GM21723 (cell line): ENCODE measurements at regions not wholly inside any gene's neighbourhood (a gene's known extent, or its start where the extent isn't known, plus 50 kb on each side); places are given as distances from the start of the nearest gene placed in this dataset.

ENCODE experiments used
- ATAC-seq: cut with Tn5 transposase; IDR thresholded peaks from one replicate; pipeline ENCODE4 v1.9.1; 2021; ENCODE audit warnings: mild to moderate bottlenecking, moderate library complexity; ENCODE audit not compliant: unreplicated experiment

- no peak for ATAC-seq
These were observed 135.3 kb upstream of the RPS23 start for GRCh38 chr5:82413302-82414040.

DNA sequence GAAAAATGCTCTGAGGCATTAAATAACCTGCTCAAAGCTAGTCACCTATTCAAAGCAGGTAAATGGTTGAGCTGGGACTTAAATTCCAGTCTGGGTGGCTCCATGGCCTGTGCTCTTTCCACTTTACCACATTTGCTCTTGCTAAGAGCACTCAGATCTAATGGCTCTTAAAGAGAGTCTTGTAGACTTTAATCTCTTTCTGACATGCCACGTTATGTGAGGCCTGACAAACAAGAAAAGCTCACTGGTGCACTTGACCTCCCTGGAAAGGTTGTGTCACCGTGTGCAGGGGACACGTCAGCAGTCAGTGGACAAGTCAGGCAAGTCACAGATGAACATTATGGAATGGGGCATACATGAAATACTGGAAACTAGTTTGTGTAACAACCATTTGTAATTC, 129.9 kb upstream of the RPS23 start:
- no peak for ATAC-seq

GRCh38 chr5:82406205-82406773, 128.1 kb upstream of the RPS23 start:
- no peak for ATAC-seq

DNA sequence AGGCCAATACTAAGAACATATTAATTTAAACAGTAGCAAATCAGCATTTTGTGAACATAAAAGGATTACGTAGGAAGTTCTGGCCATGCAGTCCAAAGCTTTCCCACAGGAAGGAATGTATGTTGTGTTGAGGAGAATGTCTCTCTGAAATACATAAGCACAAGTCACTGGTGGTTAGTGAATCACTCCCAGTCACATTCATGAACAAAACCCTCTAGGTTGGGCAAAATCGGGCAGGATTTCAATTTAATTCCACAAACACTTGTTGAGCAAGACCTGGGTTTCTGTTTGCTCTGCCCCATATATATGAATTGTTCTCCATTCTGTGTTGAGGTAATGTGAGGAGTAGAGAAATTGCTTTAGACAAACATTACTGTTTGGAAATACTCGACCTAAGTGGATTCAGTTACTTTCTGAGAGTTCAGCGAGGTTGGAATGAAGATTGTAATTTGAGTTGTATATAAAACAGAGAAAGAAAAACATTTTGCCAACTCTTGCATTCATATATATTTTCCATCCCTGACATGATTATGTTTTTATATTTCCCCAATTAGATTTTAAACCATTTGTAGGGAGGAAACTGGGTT, 127.6 kb upstream of the RPS23 start:
- ATAC-seq: no peak

DNA sequence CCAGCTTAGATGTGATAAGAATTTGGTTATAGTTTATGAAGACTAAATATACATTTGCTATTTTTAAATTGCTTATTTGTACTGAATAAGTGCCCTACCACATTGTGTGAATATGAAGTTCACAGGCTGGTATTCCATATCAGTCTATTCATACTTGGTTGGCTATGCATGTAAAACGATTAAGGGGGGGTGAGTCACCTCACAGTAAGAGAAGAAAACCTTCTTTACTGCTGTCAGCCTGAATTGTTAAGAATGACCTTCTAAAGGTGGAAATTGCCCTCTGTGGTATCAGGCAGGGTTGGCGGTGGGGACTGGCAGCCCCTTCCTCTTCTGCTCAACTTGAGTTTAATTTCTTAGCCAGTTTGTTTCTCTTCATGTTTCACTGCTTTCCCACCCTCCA, 127.0 kb upstream of the RPS23 start:
- ATAC-seq: no peak

GRCh38 chr5:82404382-82404945, 126.3 kb upstream of the RPS23 start:
- ATAC-seq: no peak

- ATAC-seq: no peak
These were observed 125.6 kb upstream of the RPS23 start for GRCh38 chr5:82403724-82404123.

DNA sequence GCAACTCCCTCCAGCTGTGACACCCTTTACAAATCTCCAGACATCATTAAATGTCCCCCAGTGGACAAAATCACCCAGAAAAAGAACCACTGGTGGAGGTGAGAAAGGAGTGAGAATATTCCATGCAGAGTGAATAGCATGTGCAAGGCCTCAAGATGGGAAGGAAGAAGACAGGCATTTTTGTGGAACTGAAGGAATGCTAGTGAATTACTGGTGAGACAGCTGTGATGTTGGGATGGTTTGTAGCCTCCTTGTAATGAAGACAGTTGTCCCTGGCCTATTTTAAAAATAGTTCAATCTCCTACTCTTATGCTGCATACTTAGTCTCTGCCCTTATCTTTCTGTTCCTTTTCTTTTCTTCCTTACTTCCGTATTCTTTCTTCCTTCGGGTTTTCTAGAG, 124.9 kb upstream of the RPS23 start:
- no peak for ATAC-seq

DNA sequence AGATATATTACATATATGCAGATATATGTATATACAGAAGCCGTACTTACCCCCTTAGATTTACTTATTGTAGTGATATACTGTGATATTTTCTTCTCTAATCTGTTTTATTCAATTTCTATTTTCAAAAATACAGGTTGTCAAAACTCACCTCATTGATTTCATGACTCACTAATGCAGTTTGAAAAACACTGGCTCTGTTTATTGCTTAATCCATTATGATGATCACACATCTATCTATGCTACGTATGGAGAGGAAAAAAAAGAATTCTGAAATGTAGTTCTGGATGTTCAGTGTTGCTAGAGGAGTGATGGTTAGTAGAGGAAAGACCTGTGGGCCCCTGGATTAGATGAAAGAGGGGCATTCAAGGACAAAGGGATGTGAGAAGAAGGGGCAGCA, 121.0 kb upstream of the RPS23 start:
- no peak for ATAC-seq

GRCh38 chr5:82397741-82398320, 119.7 kb upstream of the RPS23 start:
- no peak for ATAC-seq

DNA sequence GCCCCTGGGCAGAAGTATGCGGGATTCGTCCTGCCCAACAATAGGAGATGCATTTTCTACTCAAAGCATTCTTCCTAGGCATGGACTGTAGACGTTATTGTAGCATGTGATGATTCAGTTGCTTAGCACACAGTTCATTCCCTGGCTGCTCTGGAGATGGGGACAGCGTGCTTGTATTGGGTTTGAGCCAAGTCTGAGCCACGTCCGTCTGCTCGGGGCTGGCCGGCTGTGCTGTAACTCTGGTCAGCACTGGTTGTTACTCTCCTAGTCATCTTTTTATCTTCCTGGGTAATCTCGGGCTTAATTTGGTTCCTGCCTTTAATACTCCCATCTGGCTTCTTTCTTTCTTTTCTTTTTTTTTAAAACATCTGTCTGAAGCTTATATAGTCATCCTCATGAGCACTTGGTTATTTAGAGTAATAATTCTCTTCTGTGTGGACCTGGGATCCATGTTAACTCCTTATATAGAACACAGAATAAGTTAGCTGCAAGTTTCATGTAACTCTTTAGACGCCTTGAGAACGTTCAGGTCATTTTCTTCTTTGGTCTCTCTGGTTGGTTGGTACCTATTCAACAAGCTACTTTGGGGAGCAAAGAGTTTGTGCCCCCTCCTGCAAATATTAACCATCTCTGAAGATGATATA, 118.8 kb upstream of the RPS23 start:
- no peak for ATAC-seq

DNA sequence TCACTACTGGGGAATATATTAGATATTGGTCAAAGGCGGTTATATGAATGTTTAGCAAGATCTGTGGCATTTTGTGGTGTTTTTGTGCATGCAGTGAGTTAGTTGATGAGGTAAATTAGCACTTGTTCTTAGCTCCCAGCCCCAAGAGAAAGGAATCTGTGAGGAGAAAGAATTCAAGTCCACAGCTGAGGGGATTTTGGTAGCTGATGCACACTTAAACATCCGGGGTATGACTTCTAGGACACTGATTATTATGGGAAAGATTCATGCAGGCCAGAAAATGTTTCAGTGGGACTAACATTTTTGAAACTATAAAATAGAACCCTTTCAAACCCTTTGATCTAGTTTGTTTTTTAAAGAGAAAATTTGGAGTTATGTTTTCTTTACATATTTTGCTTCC, 118.2 kb upstream of the RPS23 start:
- no peak for ATAC-seq

DNA sequence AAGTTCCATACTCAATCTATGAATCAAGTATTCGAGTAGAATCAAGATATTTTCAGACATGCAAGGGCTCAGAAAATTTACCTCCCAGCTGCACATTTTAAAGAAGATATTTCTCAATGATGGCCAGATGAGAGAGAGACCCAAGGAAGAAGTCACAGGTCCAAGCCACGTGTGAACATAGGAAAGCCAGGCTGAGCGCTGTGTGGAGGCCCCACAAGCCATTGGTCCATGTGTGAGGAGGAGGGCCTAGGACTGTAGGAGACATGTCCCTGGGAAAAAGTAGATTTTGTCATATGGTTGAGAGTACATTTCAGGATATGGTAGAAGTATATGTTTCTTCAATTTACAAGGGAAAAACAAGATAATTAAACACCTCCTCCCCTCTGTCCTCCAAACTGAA, 115.8 kb upstream of the RPS23 start:
- no peak for ATAC-seq

GRCh38 chr5:82390088-82390487, 111.9 kb upstream of the RPS23 start:
- ATAC-seq: no peak

DNA sequence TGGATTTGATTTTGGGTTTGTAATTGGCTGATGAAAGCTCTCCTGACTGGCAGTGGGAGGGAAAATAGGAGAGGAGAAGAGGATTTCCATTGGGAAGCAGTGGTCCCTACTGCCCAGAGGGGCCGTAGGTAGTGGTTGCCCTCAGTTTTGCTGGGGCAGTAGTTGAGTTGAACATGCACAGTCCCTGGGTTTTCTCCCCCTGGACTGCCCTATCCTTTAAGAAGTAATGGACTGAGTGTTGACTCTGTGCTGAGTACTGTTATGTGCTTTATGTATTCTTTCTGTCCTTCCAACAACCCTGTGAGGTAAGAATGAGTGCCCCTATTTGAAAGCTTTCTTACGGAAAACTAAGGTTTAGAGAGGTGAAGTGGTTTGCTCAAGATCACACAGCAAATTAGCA, 111.2 kb upstream of the RPS23 start:
- ATAC-seq: no peak

- ATAC-seq: no peak
These were observed 110.0 kb upstream of the RPS23 start for GRCh38 chr5:82388181-82388580.

DNA sequence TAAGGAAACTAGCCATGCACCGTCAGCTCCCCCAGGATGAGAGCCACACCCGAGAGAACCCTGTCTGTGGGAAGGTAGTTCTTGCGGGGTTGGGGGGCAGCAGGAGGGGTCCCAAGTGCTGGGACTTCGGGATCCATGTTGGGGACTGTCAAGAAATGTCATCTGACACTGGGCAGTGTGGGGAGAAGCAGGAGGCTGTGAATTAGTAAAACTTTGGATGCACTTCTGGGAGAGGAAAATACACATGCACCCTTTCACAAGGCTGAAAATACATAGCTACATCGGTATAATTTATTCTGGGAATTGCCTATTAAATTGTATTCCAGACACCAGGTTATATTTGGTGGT, 109.6 kb upstream of the RPS23 start:
- ATAC-seq: no peak

DNA sequence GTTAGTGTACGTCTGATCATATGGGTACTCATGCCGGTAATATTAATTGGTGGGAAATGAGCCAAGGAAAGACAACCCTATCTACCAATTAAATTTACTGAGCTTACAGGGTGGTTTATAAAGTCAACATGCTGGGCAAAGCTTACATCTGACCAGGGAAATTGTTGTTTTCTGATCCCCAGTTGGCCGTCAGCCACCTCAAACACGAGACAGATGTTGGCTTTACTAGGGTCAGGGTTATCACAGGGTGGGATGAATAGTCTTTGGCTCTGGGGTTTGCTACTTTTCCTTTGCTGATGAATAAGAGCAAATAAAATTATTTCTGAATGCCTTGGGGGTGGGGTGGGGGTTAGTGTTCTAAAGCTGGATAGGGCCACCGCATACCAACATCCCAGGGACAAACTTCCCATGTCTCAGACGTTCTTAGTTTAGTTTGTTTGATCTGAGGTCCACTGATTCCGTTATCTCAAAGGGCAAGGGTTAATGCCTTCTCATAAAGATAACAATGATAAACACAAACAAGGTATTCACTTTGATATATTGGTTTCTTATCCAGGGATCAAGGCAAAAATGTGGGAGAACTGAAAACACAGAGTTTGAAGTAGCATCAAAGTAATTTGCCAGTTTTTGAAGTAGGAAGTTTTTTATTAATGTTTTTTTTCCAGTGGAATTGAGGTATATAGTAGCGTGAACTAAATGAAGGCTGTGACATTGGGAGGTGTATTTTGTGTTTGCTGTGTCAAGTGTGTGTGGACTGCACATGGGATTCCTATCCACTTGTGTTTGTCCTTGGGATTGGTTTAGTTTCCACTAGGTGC, 109.1 kb upstream of the RPS23 start:
- no peak for ATAC-seq

DNA sequence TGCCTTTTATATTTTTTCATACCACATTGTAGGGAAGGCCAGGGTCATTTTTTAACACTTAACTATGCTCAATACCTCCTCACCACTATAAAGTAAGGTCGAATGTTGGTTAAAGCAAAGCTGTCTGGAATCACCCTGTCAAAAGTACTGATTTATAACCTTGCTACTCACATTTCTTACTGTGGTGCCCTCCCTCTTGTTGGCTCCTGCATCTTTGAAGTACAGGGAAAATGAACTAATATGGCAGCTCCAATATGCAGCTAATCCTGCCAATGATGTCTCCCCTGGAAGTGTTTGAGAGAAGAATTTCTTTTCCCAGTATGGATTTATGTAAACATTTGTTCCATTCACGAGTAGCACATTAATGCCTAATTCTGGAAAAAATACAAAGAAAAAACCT, 108.4 kb upstream of the RPS23 start:
- no peak for ATAC-seq

DNA sequence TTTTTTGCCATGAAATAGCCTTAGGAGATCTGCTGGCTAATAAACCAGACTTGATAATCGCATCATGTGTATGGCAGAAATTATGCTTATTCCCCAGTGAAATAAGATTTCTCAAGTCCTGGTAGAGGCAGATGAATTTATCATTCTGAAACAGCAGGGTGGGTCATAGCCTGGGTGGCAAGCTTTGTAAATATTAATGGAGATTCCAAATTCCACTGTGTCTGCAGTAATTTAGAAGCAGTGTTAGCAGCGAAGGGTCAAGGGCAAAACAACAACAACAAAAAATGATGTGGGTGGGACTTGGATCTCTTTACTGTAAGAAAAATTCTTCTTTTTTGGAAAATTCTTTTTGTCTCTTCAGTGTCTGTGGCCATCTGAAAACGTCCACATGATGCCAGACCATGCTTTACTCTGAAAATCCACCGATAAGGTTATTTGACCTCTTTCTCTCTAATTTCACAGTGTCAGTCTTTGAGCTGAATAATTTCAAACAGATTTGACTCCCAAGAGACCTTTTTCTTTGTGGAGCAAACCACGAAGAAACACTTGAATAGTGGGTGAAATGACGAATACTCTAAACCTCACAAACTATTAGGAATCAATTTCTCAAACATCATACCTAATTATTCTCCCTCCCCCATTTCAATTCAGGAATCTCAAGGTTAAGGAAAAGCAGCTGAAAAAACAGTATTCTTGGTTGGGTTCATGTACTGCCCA, 106.0 kb upstream of the RPS23 start:
- ATAC-seq: no peak
